ENCODE measurements at regions not wholly inside any gene's neighbourhood (a gene's known extent, or its start where the extent isn't known, plus 50 kb on each side); places are given as distances from the start of the nearest gene placed in this dataset.

DNA sequence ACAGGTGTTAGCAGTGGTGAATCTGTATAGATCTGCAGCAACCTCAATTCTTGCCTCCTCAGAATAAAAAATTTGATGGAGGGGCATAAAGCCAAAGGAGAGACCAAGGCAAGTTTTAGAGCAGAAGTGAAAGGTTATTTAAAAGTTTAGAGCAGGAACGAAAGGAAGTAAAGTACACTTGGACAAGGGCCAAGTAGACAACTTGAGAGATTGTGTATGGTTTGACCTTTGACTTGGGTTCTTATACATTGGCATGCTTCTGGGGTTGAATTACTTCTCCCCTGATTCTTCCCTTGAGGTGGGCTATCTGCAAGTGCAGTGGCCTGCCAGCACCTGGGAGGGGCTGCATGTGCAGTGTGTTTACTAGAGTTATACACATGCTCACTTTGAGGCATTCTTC, 278.8 kb upstream of the NDST3 start:
- intact Hi-C loops (cut with DNase I; ENCODE audit: low total_unique reads): no loop called here
- TF ChIP-seq, protein P1, sequence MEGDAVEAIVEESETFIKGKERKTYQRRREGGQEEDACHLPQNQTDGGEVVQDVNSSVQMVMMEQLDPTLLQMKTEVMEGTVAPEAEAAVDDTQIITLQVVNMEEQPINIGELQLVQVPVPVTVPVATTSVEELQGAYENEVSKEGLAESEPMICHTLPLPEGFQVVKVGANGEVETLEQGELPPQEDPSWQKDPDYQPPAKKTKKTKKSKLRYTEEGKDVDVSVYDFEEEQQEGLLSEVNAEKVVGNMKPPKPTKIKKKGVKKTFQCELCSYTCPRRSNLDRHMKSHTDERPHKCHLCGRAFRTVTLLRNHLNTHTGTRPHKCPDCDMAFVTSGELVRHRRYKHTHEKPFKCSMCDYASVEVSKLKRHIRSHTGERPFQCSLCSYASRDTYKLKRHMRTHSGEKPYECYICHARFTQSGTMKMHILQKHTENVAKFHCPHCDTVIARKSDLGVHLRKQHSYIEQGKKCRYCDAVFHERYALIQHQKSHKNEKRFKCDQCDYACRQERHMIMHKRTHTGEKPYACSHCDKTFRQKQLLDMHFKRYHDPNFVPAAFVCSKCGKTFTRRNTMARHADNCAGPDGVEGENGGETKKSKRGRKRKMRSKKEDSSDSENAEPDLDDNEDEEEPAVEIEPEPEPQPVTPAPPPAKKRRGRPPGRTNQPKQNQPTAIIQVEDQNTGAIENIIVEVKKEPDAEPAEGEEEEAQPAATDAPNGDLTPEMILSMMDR (IDR thresholded peaks at IDR 0.05): no peak
- TF ChIP-seq POLR2A (IDR thresholded peaks at IDR 0.05): no peak
- DNase-seq (ENCODE audit: low spot score in 2 of 2): no peak
- H3K4me3 ChIP-seq (ENCODE audit: low read depth, poor library complexity, severe bottlenecking): no peak overlapping the region
- WGBS, 2 donors: 55 to 73% methylated on average over 1 of the region's 1 CpG

DNA sequence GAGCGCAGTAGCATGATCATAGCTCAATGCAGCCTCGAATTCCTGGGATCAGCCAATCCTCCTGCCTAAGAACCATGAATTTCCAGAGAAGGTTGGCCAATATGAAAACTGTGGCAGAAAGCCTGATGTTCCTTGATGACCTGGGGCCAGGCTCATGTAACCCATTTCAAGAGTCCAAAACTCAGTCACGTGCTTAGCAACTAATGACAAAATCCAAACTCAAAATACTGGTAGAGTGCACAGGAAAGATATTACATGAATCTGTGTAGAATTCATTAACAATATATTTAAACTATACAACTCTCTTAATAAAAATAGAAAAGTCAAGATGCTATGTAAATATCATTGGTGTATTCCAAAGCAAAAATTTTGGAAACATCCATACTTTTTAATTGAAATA, 265.7 kb upstream of the NDST3 start:
- 55 to 80% methylated on average over 3 of the region's 3 CpGs for WGBS, 2 donors

DNA sequence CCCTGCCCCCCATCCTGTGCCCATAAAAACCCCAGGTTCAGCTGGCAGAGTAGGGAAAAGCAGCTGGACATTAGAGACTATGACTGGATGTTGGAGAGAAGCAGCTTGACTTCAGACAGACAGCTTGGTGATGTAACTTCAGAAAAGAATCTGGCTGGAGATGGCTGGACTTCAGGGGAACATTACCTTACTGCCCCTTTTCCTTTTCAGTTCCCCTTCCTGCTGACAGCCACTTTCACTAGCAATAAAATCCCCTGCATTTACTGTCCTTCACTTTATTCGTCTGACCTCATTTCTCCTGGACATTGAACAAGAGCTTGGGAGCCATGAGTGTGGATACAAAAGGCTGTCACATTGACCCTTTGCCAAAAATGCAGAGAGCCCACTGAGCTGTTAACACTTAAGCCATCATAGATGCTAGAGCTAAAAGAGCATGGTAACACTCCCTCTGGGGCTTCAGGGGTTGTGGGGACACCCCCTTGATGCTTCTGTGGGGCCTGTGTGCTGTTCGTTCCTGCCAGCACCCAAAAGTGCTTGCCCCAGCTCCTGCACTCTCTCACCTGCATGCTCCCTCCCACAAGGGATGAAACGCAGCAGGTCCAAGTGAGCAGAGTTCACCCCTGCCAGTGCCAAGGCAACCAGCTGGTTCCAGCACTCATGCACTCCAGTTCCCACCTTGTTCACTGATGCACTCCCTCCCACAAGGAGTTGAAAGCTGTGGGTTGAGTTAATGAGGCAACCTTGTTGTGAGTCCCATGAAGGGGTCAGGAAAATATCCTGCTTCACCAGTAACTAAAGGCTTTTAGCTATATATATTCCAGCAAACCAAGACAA, 263.8 kb upstream of the NDST3 start:
- no peak for DNase-seq (ENCODE audit: low spot score in 2 of 2)
- intact Hi-C loops (cut with DNase I; ENCODE audit: low total_unique reads): no loop called here
- no peak overlapping the region for H3K4me3 ChIP-seq (ENCODE audit: low read depth, poor library complexity, severe bottlenecking)
- WGBS, 2 donors: 67 to 73% methylated on average over 3 of the region's 3 CpGs
- TF ChIP-seq POLR2A (IDR thresholded peaks at IDR 0.05): no peak
- TF ChIP-seq, protein P1 (IDR thresholded peaks at IDR 0.05): no peak

More for the DNA sequence above, 265.7 kb upstream of the NDST3 start:
- intact Hi-C loops (cut with DNase I; ENCODE audit: low total_unique reads): no loop called here
- H3K4me3 ChIP-seq (ENCODE audit: low read depth, poor library complexity, severe bottlenecking): no peak overlapping the region
- TF ChIP-seq POLR2A (IDR thresholded peaks at IDR 0.05): no peak
- TF ChIP-seq, protein P1 (IDR thresholded peaks at IDR 0.05): no peak
- no peak for DNase-seq (ENCODE audit: low spot score in 2 of 2)

DNA sequence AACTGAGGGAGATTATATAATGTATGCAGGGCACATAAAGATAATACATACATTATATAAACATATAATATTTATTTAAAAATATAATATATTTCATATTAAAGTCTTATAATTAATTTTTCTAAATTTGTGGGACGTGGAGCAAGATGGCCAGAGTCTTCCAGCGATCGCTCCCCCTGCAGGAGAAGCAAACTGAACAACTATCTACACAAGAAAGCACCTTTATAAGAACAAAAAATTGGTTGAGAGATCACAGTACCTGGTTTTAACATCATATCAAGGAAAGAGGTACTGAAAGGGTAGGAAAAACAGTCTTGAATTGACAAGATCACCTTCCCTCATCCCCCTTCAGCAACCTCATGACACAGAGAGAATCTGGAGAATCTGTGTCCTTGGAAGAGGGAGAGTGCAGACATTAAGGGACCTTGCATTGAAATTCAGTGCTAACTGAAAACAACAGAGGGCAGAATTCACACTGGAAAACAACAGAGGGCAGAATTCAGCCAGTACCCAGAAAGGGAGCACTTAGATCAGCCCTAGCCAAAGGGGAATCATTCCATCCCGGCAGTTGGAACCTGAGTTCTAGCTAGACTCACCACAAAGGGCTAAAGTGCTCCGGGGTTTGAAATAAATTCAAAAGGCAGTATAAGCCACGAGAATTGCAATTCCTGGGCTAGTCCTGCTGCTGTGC, 262.5 kb upstream of the NDST3 start:
- TF ChIP-seq, protein P1 (IDR thresholded peaks at IDR 0.05): no peak
- TF ChIP-seq POLR2A (IDR thresholded peaks at IDR 0.05): no peak
- no peak overlapping the region for H3K4me3 ChIP-seq (ENCODE audit: low read depth, poor library complexity, severe bottlenecking)
- intact Hi-C loops (cut with DNase I; ENCODE audit: low total_unique reads): no loop called here
- WGBS, 2 donors: 58 to 83% methylated on average over 6 of the region's 6 CpGs
- DNase-seq (ENCODE audit: low spot score in 2 of 2): no peak

DNA sequence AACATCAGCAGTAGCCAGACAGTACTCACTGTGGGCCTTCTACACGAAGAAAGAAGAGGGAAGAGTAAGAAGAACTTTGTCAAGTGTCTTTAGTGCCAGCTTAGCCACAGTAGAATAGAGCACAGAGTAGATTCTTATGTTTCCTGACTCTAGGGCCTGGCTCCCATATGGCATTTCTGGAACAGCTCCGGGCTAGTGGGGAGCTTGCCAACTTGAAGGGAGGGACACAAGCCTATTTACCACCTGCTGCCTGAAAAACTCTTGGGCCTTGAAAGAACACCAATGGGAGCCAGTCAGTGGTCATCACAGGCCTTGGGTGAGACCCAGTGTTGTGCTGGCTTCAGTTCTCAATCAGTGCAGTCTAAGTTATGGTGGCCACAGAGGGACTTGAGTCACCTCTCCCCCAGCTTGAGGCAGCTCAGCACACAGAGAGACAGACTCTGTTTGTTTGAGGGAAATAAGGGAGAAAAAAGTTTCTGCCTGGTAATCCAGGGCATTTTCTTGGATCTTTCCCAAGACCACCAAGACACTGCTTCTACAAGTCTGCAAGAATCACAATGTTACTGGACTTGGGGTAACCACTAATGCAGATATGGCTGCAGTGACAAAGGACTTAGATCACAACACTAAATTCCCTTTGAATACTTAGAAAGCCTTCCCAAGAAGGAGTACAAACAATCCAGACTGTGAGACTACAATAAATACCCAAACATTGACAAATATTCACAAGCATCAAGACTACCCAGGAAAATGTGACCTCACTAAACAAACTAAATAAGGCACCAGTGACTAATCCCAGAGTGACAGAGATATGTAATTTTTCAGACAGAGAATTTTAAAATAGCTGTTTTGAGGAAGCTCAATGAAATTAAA, 261.0 kb upstream of the NDST3 start:
- H3K4me3 ChIP-seq (ENCODE audit: low read depth, poor library complexity, severe bottlenecking): no peak overlapping the region
- intact Hi-C loops (cut with DNase I; ENCODE audit: low total_unique reads): no loop called here
- no peak for TF ChIP-seq POLR2A (IDR thresholded peaks at IDR 0.05)
- TF ChIP-seq, protein P1 (IDR thresholded peaks at IDR 0.05): no peak
- WGBS, 2 donors: 38 to 43% methylated on average over 2 of the region's 2 CpGs
- DNase-seq (ENCODE audit: low spot score in 2 of 2): no peak

Measured in lower leg skin (tissue), 4 donors.